ENCODE measurements at regions not wholly inside any gene's neighbourhood (a gene's known extent, or its start where the extent isn't known, plus 50 kb on each side); places are given as distances from the start of the nearest gene placed in this dataset.

DNA sequence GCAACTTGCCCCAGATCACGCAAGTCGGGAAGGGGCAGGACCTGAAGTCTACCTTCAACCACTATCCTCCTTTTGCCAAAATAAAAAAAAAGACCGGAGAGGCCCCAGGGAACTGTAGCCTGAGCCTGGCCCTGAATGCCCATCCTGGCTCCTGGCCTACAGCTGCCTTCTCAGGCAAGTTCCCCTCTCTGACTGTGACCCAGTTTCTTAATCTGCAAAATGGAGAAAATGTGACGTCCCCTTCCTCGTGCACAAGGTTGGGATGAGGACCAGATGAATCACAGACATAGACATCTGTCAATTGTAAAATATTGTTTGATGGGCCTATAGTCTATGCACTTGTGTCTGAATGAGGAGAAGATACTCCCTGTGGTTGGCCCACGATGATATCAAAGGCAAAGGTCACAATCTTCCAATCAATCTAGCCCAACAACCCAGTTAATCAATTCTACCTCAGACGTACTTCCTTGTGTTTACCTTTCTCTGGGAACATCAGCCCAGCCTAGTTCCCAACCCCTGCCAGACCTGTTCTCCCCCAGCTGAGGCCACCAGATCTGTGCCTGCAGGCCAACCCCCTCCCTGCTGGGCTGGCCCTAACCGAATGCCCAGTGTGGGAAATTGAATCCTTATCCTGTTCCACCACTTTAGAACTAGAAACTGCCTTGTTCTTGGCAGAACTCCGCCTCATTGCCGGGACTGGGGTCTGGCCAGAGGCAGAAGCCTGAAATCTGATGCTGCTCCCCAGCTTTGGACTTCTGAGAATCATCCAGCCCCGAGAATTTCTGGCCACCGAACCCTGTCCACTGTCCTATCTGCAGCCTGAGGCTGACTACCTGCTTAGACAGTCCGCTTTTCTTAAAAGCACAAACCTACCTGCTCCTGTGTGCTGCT lies 101.8 kb upstream of the LIPC start:
- DNase-seq = no peak

DNA sequence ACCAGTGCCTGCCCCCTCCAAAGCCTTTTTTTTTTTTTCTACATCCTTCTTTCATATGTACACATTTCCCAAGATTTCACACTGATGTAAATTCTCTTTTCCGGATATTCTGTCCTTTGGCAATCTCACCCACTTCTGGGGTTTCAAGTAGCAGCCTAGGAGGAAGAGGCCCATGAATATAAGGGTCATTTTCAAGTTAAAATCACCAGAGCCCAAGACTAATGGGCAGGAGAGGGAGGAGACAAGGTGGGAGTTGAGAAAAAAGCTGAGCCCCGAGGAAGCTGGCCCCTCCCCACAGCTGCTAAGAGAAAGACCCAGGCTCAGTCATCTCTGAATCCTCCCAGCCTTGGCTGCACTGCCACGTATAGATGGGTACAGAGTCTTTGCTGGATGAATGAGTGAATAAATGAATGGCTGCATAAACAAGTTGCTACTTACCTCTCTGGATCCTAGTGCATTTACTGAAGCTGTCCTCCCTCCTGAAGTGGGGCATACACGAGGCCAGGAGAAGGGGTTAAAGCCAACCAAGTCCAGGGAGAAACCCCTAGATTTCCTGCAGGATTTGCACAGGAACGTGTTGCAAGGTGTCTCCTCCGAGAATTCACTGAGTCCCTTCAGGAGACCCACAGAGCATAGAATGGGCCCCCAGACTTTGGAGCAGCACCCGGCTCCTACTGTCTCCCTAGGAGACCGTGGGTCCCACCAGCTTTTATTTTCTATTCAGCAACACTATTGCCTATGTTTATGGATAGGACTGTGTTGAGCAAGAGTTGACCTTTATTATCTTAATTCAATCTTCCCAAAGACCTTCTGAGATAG lies 100.8 kb upstream of the LIPC start:
- DNase-seq = peak; percentile 14

DNA sequence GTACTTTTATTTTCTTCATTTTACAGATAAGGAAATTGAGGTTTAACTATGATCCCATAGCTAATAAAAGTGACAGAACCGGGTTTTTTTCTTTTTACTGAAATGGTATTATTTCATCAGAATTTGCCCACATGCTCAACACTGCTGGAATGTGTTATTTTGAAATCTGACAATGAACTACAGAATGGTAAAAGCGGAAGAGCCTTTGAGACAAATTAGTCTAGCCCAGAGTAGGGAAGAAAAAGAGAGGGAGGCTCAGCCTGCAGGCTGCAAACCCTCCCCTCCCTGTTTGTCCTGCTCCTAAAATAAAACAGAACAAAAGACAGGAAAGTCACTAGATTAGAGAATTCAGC lies 100.3 kb upstream of the LIPC start:
- no peak for DNase-seq

DNA sequence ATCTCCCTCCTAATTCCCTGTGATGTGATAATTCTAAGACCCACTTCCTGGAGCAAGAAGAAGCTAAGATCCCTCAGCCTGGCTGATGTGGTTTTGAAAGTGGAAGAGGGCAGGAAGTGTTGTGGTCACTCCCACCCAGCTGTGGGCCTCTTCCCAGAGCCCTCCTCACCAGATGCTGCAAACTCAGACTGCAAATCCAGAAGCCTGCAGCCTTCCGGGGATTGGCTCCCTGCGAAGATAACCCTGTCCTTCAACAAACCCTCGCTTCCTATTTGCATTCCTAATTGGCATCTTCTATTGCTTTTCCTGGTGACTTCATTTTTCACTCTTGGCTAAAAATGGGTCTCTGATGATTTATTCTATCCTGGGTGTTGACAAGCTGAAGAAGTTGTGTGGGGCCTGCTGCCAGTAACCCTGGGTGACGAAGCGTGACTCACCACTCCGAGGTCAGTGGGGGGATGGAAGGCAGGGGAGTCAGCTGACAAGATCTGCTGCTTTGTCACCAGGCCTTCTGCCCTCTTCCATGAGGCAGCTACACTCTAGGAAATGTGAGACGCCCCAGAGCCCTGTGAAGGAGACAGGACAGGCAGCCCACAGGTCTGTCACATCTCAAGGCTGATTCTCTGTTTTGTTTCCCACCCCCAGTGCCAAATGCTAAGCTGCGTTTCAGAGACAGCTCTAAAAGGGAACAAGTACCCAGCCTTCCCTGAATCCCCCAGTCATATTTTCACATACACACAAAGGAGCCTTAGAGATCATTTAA lies 99.7 kb upstream of the LIPC start:
- peak; percentile 100 for DNase-seq

DNA sequence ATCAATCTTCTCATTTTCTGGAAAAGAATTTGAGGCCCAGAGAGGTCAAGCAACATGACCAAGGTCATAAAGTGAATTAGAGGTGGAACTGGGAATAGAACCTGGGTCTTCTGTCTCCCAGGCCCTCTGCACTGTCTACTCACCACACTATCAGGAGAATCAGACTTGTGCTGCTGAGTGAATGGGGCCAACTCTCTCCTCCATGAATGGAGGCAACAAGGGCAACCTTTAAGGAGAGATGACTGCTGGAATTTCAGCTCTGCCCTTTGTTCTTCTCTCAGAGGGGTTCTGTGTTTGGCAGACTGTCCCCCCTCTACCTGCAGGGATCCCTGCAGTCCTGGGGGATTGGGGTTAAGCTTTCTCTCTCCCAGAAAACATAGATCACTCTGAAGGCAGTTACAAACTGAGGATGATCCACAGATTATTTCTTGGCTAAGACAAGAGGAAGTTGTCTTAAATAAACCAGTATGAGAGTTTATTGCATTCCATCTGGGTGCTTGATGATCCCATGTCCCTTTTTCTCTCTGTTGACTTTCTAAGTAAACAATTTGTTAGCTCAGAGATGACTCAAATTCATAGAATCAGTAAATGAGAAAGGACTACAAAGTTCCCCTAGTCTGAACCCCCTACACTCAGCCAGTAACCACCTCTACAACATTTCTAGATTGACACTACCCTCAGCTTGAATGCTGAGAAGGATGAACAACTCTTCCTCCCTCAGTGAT lies 99.0 kb upstream of the LIPC start:
- DNase-seq = peak; percentile 72

DNA sequence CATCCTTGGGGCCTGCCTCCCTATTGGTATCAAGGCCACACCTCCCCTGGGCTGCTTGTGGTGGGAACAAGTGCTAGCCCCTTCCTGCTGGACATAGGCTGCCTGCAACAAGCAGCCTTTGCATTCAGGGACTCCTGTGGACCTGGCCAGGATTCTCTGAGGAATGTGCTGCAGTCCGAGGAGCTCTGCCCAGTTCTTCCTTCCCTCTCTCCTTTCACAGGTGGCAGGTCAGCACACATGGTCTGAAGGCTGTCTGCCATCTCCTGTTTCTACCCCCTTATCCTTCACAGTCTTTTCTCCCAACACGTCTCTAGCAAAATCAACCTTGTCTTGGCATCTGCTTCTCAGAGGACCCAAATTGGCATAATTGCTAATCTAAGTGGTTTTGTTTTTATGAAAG lies 97.0 kb upstream of the LIPC start:
- DNase-seq = no peak

DNA sequence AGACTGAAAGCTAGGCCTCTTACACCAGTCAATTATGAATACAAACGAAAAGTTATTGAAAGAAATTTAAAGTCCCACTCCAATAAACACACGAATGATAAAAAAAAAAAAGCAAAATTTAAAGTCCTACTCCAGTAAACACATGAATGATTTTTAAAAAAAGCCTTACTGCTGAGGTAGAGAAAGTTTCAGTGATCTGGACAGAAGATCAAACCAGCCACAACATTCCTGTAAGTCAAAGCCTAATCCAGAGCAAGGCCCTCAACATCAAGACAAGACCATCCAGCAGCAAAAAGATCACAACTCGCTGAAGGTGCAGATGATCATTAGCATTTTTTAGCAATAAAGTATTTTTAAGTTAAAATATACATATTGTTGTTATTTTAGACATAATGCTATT lies 95.6 kb upstream of the LIPC start:
- DNase-seq = no peak

DNA sequence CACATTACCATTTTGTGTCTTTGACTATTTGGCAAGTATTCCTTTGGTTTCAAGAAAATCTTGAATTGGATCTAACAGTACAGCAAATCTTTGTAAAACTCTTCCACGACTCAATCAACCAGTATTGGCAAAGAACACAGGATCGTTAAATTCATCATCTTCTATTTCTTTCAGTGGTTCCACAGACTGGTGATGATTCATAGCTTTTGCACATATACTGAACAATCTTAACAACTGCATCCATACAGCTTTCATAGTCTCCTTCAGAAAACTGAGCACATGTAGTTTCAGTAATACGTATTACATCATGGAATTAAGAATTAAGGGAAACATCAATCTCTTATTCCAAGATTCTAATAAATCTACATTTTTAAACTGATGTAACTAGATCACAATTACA lies 91.6 kb upstream of the LIPC start:
- DNase-seq = peak; percentile 32

DNA sequence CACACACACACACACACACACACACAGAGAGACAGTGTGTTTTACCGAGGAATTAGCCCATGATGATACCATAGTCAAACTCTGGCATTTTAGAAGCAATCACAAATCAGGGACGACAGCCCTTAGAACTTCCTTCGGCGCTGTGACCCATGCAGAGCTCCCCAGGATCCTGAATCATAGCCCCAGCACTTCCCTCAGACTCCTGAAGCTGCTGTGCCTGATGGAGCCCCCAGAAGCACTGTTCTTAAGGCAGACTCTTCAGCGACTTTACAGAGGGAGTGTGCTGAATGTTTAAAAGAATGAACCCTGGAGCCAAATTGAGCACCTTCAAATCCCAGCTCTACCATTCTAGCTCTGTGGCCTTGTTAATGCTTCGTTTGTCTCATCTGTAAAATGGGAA lies 89.3 kb upstream of the LIPC start:
- DNase-seq = no peak

DNA sequence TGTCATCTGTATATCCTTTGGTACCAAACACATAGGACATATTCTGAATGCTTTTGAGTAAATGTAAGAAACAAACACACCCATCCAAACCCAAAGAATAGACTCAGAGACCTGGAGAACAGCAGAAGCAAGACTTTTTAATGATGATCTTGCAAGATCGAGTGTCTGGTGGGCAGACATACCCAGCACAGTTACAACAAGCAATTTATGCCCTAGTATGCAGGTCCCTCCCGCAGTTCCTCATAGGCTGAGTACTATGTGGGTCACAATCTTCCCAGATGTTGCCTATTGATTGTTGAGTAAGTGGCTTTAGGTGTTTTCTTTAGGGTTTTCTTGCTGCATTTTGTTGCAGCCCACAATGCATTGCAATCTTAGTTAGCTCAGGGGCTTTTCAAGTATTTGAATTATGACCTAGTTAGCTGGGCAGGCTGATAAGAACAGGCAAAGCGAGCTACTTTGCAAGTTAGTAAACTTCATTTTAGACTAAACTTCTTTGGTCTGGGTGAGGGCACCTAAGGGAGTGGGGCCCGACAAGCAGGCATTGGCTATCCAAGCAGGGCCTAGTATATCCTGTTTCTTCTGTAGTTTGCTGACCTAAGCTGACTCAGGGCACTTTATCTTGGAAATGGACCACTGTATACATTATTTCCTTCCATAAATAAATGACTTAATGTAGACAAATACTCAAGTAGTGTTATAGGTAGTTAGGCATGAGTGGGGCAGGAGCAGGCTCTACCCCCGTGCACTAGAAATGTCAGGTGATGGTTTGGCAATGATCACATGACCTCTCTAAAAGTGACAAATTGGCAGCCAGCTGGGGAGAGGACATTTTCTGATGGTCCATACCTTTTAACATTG lies 87.3 kb upstream of the LIPC start:
- DNase-seq = no peak

DNA sequence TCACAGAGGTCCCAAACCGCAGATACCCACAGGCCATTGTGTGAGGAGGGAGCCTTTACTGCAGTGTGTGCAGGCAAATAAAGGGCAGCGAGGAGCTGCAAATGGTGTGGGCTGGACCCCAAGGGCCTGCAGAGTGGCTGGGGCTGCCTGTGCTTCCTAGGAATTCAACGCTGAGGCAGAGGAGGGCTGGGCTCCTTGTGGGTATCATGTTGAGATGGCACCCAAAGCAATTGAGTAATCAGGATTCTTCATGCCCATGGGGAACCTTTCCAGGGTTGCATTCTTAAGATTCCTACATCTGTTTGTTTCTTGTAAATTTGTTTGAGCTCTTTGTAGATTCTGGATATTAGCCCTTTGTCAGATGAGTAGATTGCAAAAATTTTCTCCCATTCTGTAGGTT lies 85.4 kb upstream of the LIPC start:
- no peak for DNase-seq

DNA sequence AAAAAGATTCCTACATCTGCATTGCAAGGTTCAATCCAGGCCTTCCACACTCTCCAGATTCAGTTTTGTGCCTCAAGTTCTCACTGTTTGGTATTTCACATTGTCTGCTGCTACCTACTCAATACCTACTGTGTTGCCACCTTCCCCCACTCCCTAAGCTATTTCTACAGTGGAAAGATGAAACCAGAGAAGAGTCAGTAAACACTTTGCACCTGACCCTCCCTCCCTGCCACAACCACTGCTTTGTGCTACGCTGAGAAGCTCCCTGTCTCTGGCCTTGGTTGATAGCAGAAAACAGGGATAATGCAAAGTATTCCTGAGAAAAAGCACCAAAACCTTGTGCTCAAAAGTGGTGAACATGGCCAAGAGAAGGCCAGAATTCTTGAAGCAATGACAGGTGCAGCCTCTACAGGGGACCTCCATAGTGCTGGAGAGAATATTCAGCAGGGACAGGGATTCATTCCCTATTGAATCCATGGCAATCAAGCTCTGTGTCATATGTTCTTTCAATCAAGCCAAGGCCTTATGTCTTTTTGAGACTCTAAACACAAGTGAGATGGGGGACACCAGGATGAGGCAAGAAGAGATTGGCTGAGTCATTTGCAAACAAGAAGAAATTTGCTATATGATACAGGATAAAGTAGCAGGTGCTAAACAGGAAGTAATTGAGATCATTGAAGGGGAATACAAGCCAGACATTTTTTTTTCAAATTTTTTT lies 83.5 kb upstream of the LIPC start:
- DNase-seq = no peak

DNA sequence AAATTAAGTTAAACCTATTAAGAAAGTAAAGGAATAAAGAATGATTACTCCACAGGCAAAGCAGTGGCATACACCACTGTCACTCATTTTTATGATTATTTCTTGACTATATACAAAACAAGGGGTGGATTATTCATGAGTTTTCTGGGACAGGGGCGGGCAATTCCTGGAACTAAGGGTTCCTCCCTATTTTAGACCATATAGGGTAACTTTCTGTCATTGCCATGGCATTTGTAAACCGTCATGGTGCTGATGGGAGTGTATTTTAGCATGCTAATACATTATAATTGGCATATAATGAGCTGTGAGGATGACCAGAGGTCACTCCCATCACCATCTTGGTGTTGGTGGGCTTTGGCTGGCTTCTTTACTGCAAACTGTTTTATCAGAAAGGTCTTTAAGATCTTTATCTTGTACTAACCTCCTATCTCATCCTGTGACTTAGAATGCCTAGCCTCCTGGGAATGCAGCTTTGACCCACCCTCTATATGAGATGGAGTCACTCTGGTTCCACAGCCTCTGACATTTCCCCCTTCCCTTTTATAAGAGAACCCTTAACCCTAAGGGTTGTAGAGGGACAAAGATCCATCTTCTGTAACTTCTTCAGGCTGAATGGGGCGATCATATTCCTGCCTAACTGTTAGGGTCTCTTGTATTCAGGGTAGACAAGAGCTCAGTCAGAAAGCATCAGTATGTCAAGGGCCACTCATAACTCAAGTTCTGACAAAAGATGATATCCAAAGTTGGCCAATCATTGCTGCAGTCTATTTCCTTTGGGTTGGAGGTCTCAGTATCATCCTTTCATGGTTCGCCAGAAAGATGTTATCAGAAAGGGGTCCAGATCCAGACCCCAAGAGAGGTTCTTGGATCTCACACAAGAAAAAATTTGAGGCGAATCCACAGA lies 79.5 kb upstream of the LIPC start:
- no peak for DNase-seq

DNA sequence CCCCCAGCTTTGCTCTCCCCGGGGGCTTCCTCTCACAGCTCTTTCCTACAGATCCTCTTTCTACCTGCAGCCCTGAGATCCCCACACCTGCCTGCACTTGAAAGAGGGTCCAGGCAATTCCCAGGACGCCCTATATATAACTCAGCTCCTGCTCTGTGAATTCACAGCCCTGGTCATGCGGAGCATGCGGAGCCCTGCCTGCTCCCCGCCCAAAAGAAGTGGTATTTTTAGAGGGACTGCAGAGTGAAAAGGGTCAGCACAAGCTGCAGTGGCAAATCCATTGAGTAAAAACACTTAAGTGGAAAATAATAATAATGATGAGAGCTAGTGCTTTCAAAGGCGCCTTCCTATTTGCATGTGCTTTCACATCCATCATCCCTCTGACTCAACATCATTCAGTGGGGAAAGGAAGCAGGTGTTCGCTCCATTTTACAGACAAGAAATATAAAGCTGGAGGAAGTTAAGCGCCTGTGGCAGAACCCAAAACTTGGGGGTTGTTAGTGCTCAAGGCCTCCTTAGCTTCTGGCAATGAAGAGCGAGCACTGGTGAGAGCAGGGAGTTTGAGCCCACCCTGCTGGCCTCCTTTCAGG lies 76.3 kb upstream of the LIPC start:
- DNase-seq = no peak

DNA sequence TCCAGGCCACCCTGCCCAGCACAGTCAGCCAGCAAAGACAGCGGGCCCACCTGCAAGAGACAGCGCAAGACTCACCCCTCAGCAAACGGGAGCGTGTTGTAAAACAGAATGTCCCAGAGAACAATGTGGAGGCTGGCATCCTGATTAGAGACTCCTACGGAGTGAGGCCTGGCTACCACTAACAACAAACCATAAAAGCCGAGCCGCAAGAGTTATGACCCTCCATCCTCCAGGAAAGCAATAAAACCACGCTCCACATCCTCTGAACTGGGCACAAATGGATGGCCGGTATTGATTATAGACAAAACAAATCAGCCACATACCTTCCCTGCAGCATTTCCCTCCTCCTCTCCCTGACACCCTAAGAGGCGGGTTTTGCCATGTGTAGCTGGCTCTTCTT lies 75.8 kb upstream of the LIPC start:
- DNase-seq = no peak

DNA sequence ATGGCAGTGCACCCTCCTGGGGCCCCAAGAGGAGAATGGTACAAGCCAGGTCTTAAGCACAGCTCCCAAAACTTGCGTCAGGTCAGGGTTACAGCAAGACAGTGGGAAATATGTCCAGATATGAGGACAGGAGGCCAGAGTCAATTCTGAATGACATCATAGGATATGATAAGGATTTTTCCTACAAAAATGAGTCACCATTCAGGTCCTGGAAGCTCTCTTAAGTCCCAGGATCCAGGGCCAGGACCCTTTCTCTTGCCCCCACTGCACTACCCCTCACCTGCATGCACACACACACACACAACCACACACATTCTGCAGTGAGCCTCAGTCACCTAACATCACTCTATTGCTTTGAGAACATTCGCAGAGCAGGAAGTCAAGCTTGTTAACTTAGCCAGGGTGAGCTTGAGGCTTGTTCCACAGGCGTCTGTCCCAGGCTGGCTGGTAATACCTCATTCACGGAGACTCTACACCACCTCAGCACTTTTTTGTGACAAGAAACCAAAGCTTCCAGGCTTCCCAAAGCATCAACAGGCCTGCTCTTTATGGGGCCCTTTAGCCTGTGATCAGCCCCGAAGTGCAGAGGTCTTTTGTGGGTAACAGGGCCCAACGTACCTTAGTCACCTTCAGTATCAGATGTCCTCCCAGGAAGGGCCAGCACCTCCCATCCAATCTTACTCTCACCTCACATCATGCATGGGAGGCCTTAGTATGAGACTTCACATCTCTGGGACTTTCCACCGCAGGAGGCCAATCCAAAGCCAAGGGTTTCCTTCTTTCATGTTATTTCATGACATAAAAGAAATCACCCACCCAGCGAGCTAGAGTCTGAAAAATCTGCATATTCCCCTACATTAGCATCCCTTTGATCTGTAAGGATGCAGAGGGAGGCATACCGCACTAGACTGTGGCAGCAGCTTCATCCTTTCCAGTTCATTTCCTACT lies 74.0 kb upstream of the LIPC start:
- no peak for DNase-seq

DNA sequence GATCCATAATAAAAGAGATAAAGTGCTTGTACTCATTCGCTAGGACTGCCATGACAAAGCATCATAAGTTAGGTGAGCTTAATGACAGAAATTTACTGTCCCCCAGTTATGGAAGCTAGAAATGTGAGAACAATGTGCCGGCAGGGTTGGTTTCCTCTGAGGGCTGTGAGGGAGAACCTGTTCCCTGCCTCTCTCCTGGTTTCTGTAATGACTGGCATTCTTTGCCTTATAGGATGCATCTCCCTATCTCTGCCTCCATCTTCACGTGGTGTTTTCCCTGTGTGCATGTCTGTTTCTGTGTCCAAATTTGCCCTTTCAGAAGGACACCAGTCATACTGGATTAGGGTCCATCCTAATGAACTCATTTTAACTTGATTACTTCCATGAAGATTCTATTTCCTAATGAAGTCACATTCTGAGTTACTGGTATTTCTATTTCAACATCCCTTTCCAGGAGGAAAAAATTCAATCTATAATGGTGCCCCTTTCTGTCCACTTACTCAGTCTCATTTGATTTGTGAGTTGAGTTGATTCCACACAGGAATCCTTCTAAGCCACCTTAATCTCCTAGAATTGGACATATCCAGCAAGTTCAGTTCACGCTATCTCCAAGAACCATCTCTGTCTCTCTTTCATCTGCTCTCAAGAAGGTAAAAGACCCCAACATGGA lies 71.2 kb upstream of the LIPC start:
- DNase-seq = no peak

DNA sequence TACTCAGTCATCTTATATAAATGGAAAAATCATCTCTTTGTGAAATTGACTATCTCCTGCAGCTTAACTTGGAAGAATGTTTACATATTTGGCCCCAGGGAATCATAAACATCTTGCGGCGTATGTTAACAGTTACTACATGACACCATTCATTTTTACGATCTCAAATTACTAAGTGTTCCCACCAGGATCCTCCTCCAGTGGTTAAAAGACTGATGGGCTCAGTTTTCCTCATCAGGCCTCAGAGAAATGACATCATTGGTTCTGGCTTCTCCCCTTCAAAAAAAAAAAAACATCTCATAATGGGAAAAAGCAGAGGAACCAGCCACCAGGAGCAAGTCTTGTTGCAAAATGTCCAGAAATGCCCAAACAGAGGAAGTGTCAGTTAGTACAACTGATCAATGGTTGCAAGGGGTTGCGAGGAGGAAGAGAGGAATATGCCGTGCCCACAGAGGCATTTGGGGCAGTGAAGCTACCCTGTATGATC lies 70.5 kb upstream of the LIPC start:
- peak; percentile 85 for DNase-seq

Measured in MV-4-11 (cell line).